DMS 273 (cell line): ENCODE measurements at regions not wholly inside any gene's neighbourhood (a gene's known extent, or its start where the extent isn't known, plus 50 kb on each side); places are given as distances from the start of the nearest gene placed in this dataset.

Experiments used
- DNase-seq: peaks from one replicate; lab custom pipeline; 2025; ENCODE audit not compliant: unreplicated experiment; lab: John Stamatoyannopoulos, UW

DNA sequence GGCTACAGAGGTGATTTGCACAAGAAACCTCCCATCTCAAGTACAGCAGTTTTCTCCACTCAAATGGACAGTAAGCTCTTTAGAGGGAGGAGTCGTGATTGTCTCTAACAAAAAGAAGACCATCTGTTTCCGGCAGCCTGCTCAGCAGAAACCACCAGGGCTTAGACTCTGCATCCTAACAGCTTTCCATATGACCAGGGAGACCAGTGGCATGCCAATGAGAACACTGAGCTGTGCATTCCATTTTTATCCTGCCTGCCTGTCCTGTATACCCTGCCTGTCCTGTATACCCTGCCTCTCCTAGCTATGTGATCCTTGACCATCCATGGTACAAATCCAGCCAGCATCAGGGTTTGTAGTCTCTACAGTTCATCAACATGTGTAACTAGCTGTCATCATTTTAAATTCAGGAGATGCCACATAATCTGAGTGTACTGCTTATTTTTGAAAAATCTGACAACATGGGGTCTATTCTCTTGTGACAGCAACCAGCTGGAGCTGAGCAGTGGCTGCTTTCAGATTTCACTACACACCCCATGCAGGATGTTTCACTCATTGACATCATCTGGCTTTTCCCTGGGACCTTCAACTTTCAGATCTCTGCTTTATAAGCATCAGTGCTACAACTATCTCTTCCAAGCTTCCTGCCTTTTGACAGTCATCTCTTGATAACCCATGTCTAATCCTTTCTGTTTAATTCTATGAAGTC, 50.5 kb upstream of the POU2AF2 start:
- peak; percentile 45 for DNase-seq

DNA sequence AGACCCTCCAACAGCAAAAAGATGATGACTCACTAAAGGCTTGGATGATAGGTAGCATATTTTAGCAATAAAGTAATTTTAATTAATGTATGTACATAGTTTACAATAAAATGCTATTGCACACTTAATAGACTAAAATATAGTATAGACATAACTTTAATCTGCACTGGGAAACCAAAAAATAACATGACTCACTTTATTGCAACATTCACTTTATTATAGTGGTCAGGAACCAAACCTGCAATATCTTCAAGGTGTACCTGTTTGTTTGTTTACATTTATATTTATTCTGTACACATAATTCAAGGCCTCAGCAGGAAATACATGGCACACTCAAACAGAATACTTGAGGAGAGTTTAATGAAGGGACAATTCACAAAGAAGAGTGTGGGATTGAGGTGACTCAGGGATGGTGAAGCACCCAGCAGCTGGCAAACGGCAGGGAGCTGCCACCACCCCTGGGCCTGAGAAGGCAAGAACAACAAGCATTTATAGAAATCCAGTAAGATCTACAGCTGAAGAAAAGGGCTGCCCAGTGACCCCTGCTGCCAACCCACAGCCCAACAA, 51.5 kb upstream of the POU2AF2 start:
- no peak for DNase-seq

DNA sequence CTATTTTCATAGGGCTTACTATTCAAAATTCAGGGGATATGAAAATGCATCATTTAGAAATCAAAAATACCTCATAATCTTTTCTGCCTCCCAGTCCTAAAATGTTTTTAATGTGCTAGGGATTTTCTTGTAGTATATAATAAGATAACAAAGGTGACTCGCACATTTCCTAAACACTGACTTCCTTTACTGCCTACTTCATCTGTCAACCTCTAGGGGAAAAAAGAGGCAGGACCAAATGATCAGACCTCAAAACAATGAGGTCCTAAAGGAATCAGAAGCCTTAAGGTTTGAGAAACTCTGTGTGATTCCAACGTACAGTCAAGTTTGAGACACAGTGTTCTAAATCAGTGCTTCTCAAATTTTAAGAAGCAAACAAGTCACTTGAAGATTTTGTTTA, 56.1 kb upstream of the POU2AF2 start:
- DNase-seq: no peak

DNA sequence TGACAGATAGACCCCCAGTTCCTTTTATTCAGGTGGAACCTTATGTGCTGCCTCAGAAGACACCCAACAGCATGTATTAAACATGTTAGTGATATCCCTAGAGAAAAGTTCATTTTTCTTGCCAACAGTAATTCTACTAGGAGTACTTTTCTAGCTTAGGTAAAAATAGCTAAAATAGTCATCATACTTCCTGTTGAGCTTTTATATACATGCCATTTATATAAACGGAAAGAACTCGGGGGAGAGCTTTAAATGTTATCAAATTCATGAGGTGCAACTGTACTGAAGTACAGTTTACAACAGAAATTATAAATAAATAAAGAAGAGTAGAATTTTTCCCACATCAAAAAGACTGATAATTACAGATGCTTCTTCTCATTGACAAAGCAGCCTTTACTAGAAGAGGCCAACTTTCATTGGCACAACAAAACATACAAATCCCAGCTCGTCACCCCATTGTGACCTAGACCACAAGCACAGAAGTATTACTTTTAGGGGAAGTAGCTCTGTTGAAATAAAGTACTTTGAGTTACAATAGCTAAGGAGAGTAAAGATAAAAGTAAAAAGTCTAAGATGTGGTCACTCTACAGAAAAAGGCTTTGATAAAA, 59.1 kb upstream of the POU2AF2 start:
- DNase-seq: no peak

DNA sequence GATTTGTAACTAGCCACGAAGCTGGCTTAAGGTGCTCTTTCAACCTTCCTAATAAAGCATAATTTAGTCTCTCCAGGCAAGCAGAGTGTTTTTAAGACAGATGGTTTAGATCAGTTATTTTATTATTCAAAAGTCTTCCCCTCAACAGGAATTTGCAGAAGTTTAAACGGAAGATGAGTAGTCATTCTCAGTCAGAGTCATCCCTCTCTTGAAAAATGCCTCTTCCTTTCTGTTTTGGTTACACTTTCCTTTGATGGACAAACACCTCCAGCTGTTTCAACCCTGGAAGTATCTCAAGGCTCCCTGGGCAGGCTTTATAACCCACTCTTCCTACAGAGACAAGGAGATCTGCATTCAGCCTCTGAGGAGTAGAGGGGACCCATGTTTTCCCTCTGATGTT, 60.3 kb upstream of the POU2AF2 start:
- DNase-seq: no peak

DNA sequence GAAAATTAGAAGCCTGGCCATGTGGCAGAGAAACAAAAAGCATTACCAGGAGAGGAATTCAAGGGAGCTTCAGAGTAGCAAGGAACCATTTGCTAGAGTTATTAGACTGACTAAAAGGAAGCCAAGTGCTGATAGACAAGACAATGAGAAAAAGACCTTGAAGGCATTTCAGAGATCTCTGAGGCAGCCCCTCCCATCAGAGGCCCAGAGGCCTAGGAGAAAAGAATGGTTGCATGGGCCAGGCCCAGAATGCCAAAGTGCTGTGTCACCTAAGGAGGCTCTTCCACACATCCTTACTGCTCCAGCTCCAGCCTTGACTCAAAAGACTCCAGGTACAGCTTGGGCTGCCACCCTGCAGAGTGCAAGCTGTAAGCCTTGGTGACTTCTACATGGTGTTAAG, 61.8 kb upstream of the POU2AF2 start:
- DNase-seq: no peak

DNA sequence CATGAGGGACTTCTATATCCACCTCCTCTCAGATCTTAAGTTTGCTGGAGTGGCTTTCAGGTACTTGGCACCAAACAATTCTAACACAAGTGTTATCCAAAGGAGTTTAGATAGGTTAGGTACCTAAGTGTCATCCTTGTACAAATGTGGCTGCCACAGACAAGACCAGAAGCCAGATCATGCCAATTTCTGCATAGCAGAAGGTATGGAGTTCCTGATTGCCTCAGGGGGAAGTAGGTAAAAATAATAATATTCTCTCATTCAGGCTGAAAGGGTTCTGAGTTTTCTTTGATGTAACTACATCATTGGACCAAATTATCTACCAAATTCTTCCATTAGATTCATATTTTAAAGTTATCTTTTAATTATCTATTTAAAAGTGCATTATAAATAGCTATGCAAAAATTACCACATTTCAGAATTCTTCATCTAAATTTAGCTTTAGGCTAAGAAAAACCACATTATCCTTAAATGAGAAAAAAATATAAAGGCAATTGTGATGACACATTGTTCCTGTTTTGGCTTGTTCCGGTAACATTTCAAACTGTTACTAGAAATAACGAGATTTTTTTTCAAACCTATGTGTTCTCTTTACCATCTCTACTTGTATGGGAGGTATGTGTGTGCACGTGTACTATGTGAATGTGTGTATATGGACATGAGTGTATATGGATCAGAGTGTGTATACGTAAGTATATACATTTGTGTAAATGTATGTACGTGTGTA, 66.2 kb upstream of the POU2AF2 start:
- no peak for DNase-seq

DNA sequence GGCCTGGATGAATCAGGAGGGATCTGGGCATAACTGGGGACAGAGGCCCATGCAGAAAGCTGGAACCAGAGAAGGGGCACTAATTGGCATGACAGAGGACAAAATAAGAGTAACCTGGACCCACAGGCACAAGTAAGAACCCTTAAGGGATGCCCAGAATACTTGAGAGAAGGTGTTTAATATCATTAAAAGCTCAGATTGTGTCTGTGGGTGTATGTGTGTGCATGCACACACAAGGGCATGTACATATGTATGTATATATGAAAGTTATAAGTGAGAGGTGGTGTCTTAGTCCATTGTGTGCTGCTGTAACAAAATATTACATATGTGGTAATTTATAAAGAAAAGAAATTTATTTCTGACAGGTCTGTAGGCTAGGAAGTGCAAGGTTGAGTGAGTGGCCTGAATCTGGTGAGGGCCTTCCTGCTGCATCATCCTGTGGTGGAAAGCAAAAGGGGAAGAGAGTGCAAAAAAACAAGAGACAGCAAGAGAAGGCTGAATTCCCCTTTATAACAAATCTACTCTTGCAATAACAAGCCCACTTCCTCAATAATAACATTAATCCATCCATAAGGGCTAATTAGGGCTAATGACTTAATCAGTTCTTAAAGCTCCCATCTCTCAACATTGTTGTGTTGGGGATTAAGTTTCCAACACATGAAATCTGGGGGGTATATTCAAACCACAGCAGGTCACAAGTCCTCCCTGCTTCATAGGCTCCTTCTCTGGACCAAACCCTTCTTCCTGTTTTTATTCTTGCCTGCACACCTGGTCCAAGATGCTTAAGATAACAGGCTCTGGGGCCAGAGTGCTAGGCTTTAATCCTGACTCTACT, 68.3 kb upstream of the POU2AF2 start:
- DNase-seq: no peak

DNA sequence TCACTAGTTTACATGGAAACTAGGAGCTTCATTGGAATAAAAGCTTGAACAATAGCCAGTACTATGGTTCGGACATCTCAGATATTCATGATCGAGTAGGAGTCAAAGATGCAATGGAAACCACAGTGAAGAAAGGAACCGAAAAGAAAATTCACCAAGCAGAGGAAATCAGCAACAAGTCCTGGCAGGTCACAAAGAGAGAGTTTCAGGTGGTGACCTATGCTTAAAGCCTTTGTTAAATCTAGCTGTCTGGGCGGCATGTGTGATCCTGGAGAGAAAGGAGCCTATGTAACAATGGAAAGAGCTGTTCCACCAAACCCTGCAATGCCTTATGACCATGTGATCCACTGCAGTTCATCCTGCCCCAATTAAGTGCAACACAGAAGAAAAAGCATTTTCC, 68.9 kb upstream of the POU2AF2 start:
- DNase-seq: no peak

DNA sequence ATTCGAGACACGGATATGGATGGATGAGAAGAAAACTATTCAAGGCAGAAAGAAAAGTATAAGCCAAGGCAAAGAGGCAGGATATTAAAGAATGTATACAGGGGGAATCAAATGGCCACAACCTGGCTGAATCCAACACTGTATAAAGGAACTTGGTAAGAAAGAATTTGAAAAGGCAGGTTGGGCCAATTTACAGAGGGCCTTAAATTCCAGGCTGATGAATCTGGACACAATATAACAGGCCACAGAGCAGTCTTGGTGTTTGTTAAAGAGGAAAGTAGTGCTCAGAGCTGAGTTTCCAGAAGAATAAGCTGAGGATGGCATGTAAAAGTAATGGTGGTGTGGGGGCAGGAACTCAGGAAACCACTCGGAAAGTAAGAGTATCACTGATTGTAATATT, 72.3 kb upstream of the POU2AF2 start:
- no peak for DNase-seq

DNA sequence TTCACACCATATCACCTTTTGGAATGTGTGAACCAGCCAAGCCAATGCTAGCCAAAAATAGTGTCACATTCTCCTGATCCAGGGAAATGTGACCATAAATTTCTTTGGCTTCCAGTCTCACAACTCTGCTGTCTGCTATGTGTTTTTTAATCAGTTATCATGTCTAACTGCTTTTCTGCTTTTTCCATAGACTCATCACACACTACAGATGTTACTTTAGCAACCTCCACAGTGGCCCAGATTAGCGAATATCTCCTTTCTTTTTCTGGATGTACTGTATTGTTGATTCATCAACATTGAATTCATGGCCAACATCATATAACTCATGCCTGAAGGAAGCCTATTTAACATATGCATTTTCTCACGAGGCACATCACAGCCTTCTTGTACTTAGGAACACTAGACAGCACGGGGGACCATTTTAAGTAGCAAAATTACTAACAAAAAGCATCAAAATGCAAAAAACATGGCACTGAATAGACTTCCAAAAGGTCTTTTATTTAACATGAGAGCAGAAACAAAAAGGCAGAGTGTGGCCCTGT, 73.1 kb upstream of the POU2AF2 start:
- DNase-seq: no peak

DNA sequence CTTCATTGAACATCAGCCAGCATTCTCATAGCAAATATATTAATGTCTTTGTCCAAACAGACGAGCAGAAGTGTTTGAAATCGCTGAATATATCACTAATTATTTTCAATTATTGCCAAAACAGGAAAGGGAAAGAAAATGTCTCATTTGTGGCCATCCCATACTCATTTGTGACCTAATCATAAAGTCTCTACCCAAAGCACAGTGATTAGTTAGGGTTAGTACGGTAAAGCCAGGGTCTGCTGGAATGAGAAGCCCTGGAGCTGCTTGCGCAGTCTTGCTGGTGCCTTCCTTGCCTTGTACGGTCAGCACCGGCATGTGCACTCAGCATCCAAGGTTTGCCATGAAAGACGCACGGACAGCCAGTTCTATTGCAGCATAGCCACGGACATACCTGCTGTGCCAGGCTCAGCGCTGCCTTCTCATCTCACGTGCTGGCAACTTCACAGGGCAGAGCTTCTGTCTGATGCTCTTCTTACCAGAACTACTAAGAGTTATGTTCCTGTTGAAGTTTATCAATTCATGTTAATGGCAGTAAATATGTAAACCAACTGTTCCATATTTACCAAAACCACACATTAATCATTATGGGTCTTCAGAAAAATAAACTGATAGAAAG, 74.7 kb upstream of the POU2AF2 start:
- DNase-seq: no peak

DNA sequence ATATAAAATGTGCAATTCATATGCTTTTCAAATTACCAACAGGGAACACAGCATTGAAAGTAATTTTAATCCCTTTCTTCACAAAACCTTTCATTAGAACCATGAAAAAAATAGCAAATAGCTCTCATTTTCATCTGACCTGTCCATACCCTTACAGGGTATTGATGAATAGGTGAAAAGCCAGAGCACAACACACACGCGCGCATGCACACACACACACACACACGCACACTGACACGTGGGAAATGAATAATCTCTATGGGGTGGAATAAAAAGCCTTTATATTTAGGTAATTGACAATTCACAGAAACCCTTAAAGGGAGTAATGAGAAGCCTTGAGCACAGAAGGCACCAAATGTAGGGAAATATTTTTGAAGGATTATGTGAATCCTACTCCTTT, 76.2 kb upstream of the POU2AF2 start:
- DNase-seq: no peak

DNA sequence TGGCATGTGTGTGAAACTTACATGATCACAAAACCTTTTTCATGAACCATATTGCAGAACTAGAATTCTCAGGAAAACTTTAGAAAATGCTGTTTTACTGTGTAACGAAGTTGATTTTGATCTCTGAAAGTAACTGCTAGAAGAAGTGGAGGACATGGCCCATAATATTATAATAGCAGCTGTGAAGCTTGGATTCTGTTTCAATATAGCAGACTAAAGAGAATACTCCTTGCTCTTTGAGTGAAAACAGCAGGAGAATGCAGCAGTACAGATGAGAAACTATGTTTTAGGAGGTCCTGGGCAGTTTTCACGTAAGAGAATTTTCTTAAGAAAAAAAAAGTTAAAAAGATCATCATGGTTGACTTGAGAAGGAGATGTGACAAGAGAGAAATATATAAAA, 76.7 kb upstream of the POU2AF2 start:
- DNase-seq: no peak

DNA sequence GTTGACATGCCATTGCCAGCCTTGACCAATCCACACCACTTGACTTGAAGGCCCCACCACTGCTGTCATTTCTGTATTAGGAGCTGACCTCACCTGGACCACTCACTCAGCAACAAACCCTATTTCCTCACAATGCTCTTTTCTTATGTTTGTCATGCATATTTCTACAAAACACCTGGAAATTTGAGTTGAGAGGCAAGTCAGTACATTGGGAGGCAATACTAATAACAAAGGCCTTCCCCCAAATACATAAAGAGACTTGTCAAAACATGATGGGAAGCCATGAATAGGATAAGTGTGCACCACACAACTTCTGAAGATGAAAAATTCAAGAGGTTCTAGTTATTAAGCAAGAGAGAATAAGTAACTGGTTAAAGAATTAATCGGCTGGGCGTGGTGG, 77.9 kb upstream of the POU2AF2 start:
- DNase-seq: no peak

DNA sequence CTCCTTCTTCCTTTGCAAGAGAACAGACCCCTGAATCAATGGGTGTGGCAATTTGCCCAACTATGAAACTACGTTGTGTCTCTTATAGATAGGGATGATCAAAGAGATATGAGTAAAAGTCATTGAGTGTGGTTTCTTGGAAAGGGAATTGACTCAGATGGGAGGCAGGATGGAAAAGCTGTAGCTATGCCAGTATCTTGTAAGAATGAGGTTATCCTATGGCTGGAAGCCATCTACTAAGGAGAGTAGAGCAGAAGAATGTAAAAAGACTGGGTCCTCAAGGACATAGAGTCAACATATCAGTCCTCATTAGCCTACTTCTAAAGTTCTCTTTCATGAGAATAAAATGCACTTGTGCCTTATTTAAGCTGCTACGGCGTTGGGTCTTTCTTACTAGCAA, 78.9 kb upstream of the POU2AF2 start:
- DNase-seq: no peak

DNA sequence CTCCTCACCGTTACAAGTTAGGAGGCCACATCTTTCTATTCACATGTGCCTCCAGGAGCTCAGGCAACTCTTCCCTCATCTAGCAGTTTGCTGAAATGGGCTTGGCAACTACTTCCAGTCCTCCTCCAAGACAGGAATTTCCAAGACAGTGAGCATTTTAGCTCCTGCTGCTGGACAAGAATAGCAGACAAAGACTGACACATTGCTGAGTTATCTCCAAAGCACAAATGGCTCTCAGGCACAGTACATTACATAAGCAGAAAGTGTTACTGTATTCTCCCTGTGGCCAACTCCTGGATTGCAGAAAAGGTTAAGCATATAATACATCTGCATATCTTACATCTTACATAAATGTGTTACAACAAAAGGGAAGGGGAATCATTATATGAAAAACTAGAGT, 83.2 kb upstream of the POU2AF2 start:
- no peak for DNase-seq

DNA sequence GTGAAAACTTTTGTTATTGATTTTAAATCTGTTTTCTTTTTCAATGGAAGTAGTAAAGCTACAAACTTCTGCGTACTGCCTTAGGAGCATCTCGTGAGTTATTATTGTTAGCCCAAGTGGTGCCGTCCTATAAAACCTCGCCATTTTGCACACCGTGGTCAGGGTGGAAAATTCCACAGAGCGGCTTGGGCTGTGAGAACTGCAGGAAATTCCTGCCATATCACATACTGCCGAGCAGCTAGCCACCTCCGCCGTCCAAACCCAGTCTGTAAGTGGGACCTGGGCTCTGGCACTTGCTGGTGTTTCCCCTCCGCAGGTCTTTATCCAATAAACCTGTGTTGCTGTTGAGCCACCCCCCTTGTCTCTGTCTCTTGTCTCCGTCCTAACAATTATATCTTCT, 88.0 kb upstream of the POU2AF2 start:
- no peak for DNase-seq

DNA sequence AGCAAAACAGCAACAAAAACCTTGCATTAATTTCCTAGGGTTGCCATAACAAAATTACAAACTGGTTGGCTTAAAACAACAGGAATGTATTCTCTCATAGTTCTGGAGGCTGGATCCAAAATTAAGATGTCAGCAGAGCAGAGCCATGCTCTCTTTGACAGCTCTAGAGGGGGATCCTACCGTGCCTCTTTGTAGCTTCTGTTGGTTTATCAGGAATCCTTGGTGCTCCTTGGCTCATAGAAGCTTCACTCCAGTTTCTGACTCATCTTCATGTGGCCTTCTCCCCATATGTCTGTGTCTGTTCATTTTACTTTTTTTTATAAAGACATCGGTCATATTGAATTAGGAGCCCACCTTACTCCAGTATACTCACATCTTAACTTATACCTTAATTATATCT, 90.5 kb upstream of the POU2AF2 start:
- DNase-seq: no peak

DNA sequence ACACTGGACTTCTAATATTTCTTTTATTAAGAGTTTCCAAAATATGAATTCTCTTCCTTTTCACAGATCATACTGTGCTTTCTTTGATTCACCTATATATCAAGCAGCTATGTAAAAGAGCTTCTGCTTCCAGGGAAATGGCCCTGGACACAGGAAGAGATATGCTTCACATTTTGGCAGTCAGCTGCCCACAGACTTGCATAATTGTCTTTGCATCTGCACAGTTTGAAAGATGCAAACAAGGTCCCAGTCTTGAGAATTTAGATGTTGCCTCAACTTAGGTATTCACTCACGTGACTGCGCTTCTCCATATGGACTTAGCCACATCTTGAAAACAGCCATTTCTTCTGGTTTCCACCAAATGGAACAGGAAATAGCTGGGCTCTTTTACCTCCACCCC, 92.3 kb upstream of the POU2AF2 start:
- DNase-seq: peak; percentile 2

DNA sequence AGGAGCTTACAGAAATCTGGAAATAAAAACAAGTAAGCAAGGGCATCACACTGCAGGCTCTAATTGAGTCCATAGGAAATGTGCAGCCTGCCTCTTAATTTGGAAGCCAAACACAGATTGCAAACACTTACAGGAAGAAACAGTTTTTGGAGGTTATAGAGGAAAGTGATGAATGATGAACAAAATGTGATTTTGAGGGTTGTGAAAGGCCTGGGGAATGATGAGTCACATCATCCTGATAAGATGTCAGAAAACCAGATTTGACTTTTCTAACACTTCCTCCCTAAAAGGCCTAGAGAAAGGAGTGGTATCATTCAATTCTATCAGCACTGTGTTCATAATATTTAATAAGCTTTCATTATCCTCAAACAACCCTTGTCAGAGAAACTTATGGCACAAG, 96.6 kb upstream of the POU2AF2 start:
- no peak for DNase-seq
